GM21360 (cell line): ENCODE measurements at regions not wholly inside any gene's neighbourhood (a gene's known extent, or its start where the extent isn't known, plus 50 kb on each side); places are given as distances from the start of the nearest gene placed in this dataset.
"Not testable (repeated sequence)": the region's sequence is repeated elsewhere in the genome, so short reads cannot be mapped to it uniquely, and the experiment has no call there.

ENCODE experiments used
- ATAC-seq: cut with Tn5 transposase; IDR thresholded peaks from one replicate; pipeline ENCODE4 v1.9.1; 2021; ENCODE audit warnings: mild to moderate bottlenecking, moderate library complexity; ENCODE audit not compliant: unreplicated experiment

- ATAC-seq: no peak
These were observed 109.2 kb downstream of the TMEM121 start for GRCh38 chr14:105635560-105635959.

- ATAC-seq: not testable (repeated sequence)
These were observed 109.6 kb downstream of the TMEM121 start for GRCh38 chr14:105636021-105636420.

DNA sequence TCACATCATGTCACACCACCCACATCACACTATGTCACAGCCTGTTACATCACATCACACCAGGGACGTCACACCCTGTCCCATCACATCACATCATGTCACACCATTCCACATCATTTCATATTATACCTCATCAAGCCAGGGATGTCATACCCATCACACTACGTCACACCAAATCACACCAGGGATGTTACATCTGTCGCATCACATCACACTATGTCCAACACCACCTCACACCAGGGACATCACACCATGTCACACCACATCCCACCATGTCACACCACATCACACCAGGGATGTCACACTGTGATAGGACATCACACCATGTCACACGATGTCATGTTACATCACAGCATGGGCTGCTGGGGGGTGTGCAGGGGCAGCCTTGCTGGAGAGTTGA lies 110.6 kb downstream of the TMEM121 start:
- no peak for ATAC-seq

- ATAC-seq: not testable (repeated sequence)
These were observed 111.0 kb downstream of the TMEM121 start for GRCh38 chr14:105637345-105637744.

- not testable (repeated sequence) for ATAC-seq
These were observed 113.9 kb downstream of the TMEM121 start for GRCh38 chr14:105639969-105640931.

DNA sequence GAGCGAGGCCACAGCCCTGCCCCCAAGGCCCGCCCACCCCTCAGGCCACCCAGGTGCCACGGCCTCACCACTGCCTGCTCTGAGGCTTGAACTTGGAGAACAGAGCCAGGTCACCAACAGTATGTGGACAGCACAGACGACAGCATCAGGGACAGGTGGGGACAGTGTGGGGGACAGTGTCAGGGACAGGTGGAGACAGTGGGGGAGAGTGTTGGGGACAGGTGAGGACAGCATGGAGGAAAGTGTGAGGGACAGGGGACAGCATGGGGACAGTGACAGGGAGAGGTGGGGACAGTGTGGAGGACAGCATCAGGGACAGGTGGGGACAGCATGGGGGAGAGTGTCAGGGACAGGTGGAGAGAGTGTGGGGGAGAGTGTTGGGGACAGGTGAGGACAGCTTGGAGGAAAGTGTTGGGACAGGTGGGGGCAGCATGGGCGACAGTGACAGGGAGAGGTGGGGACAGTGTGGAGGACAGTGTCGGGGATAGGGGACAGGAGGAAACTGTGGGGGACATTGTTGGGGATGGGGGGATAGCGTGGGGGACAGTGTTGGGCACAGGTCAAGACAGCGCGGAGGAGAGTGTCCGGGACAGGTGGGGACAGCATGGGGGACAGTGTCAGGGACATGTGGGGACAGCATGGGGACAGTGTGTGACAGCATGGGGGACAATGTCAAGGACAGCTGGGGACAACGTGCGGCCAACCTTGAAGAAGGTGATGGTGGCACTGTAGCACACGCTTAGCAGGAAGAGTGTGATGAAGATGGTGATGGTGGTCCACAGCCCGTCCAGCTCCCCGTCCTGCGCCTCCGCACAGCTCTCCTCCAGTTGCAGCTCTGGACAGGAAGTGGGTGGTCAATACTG lies 114.9 kb downstream of the TMEM121 start:
- ATAC-seq: no peak

DNA sequence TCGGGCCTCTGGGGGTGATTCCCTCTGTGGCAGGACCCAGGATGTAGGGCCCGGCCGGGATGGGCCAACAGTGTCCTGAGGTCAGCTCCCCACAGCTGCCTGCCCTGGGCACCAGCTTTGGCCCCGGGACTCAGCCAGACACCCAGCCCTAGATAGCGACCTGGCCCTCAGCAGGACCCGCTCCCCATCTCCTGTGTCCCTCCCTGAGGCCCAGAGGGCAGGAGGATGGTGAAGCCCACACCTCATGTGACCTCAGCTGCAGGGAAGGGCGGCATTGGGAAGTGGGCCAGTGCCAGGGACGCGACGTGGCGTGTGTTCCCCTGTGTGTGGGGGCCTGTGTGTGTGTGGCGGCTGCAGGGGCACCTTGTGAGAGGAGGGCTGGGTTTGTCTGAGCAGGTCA lies 115.6 kb downstream of the TMEM121 start:
- ATAC-seq: not testable (repeated sequence)

DNA sequence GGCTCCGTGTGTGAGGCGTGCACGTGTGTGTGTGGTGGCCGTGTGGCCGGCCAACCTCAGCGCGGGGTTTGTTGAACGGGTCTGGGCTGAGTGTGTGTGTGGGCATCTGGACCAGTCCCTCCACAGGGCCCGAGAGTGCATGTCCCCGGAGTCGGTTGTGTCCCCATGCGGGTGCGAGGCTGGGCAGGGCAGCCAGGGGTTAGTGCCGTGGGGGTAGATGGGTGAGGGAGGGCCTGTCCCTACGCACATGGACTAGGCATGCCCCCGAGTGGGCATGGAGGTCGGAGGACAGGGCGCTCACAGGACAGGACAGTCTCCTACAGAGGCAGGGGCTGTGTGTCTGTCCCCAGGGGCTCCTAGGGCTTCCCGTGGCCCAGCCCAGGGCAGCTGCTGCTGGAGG lies 116.1 kb downstream of the TMEM121 start:
- ATAC-seq: not testable (repeated sequence)

- not testable (repeated sequence) for ATAC-seq
These were observed 117.1 kb downstream of the TMEM121 start for GRCh38 chr14:105643406-105644052.

DNA sequence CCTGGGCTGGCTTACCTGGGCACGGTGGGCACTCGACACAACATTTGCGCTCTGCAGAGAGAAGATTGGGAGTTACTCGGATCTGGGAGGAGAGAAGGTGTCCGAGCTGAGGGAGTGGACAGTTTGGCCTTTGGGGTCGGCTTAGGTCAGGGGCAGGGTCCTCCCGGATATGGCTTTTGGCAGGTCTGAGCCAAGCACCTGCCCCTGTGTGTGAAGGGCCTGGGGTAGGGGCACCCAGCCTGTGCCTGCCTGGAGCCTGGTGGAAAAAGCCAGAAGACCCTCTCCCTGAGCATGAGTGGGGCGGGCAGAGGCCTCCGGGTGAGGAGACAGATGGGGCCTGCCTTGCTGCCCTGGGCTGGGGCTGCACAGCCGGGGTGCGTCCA lies 117.7 kb downstream of the TMEM121 start:
- ATAC-seq: not testable (repeated sequence)

- not testable (repeated sequence) for ATAC-seq
These were observed 118.1 kb downstream of the TMEM121 start for GRCh38 chr14:105644457-105644856.

DNA sequence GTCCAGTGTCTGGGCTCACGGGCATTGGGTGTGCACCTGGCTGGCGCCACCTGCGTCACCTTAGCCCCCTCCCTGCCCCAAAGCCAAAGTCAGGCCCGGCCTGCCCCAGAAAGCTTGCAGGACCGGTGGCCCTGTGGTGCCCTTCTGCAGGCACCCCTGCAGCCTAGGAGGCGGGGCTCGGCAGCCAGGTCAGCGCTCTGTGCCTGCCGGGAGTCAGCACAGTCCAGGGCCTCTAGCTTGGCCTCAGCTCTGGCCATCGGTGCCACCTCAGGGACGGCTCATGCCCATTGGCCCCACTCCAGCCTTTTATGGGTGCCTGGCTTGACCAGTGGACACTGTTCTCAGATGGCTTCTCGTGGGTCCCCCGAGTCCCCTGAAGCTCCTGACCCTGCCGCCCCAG lies 118.5 kb downstream of the TMEM121 start:
- not testable (repeated sequence) for ATAC-seq

DNA sequence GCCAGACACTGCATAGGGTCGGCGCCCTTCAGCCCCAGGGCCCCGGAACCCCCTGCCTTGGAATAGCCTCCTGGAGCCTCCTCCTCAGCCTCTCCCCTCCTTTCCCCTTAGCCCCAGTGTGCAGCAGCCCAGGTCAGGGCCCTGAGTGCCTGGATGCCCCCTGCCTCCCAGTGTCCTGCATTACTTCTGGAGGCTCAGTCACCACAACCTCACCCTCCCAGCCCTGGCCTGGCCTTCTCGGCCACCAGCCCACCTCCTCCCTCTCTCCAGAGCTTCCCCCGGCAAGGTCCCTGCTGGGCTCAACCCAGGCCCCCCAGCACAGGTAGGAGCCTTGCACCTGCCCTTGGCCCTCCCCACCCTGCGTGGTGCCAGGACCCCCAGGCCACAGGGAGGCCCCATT lies 119.0 kb downstream of the TMEM121 start:
- not testable (repeated sequence) for ATAC-seq

DNA sequence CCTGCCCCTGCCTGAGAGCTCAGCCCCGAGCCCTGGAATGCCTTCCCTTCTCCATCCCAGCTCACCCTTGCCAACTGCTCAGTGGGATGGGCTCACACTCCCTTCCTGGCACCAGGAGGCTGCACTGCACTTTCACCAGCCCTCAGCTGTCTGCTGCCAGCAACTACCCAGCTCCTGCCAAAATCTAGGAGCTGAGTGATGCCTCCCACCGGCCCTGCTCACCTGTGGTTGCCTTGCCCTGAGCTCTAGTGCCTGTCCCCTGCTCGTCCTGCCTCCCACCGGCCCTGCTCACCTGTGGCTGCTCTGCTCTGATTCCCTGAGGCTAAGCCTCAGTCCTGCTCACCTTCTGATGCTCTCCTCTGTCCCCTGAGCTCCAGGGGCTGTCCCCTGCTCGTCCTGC lies 119.8 kb downstream of the TMEM121 start:
- no peak for ATAC-seq

DNA sequence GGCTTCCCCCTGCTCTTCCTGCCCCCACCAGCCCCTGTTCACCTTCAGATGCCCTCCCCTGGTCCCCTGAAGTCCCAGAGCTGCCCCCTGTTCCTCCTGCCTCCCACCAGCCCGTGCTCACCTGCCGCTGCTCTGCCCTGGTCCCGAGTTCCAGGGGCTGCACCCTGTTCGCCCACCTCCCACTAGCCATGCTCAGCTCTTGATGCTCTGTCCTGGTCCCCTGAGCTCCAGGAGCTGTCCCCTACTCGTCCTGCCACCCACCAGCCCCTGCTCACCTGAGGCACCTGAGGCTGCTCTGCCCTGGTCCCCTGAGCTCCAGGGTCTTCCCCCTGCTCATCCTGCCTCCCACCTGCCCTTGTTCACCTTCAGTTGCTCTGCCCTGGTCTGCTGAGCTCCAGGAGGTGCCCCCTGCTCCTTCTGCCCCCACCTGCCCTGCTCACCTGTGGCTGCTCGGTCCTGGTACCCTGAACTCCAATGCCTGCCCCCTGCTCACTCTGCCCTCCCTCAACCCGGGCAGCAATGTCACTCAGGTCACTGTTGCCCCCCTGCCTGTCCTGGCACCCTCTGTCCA lies 120.4 kb downstream of the TMEM121 start:
- not testable (repeated sequence) for ATAC-seq

DNA sequence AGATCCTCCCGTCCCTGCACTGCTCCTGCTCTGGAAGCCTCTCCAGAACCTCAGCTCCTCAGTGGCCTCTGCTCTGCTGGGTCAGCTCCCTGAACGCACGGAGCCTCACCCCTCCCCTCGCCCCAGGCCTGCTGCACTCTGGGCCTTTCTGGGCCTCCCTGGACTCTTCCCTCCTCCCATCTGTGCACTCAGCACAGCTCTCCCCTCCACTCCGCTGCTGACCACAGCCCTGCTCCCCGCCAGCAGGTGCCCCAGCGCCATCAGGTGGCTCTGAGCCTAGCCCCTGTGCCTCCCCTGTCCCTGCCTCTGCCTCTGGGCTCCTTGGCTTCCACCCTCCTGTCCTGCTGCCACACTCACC lies 121.0 kb downstream of the TMEM121 start:
- ATAC-seq: not testable (repeated sequence)

DNA sequence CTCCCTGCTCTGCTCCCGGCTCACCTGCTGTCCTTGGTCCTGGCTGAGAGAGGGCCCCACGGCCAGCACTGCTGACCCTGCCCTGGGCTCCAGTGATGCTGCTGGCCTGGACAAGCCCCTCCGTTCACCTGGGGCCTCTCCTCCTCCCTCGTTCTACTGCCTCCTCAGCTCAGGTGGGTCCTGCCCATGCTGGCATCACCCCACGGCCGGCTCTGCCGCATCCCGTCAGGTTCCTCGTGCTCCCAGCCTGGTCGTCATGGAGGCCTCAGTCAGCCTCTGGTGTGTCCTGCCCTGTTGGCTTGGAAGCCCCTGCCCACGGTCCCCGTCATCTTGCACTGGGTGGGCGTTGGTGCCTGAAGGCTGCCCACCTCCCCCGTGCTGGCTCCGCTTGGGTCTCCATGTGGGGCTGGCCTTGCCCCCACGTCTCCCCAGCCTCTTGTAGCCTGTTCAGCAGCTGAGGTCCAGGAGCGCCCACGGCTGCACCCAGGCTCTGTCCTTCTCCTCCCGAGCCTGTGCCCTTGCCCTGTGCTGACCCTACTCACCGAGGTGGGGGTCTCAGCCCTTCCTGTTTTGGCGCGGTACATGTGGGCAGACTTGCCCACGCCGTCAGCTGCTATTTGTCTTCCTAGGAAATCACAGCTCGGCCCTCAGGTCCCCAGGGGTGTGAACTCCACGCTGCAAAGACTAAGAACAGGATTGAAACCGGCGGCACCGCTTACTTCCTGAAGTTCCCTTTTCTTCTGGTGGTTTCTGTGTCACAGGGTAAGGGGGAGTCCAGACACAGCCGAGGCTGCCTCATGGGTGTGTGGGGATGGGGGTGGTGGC lies 121.6 kb downstream of the TMEM121 start:
- ATAC-seq: peak; percentile 55

DNA sequence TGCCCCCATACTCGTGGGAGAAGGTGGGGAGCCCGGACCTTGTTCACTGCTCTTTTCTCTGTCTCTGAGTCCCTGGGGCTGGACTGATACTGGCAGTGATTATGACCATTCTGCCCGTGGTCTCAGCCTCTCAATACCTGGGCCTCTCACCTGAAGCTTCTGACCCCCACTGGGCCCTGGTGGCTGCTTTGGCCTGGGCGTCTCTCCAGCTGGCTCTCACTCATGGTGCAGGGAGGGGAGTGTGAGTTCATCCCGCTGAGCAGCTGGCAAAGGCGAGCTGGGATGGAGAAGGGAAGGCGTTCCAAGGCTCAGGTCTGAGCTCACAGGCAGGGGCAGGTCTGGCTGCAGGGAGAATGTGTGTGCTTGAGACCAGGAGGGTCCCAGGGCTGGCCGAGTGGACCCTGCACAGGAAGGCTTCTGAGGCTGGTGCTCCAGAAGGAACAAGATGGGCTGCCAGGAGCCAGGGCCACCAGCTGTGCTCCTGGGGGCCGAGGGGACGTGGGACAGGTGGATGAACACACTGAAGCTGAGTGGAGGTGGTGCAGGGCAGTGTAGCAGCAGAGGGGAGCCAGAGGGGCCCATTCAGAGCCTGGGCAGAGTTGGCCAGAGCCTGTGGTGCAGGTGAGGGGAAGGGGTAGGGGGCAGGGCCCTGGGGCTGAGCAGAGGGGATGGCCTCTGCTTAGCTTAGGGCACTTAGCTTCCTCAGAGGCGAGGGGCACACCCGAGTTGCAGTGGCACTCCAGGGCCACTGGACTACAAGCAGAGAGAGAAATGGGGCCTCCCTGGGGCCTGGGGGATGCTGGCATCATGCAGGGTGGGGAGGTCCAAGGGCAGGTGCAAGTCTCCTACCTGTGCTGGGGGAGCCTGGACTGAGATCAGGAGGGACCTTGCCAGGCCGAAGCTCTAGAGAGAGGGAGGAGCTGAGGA lies 122.5 kb downstream of the TMEM121 start:
- ATAC-seq: not testable (repeated sequence)

DNA sequence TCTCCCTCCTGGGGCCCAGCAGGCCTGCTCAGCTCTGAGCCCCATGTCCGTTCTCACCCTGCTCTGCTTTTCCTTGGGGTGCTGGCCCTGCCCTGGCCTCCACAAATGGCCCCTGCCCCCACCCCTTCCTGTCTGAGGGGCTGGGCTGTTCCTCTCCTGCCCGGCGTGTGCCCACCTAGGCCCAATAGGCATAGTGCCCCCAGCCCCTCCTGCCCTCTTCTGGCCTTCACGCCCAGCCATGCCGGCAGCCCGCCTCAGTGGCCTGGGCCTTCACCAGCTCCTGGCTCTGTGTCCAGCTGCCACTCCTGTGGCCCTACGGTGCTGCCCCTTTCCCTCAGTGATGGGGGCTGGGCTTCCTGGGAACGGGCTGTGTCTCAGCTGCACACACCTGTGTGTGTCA lies 125.9 kb downstream of the TMEM121 start:
- not testable (repeated sequence) for ATAC-seq
